Ovary (tissue), 7 donors: ENCODE measurements at regions not wholly inside any gene's neighbourhood (a gene's known extent, or its start where the extent isn't known, plus 50 kb on each side); places are given as distances from the start of the nearest gene placed in this dataset.

ENCODE experiments used
- DNase-seq, 5 donors: peaks; one replicate each; pipeline ENCODE4 v3.0.0-alpha.2; 2019 to 2020
- H3K27ac ChIP-seq, 2 donors: fragments of 200-600 bp; one replicate each; pipeline versions ENCODE4 v1.5.1 to v1.8.0; 2019 to 2022
- H3K27me3 ChIP-seq: fragments of 200-600 bp; one replicate; pipeline ENCODE4 v1.8.0; 2022
- H3K36me3 ChIP-seq: fragments of 200-600 bp; sonication (generic); one replicate; pipeline ENCODE4 v1.5.1; 2019
- H3K4me1 ChIP-seq: one replicate; pipeline ENCODE4 v1.8.1; 2013; ENCODE audit warnings: mild to moderate bottlenecking, moderate library complexity; ENCODE audit not compliant: insufficient read depth
- H3K4me3 ChIP-seq: fragments of 200-600 bp; sonication (generic); one replicate; pipeline ENCODE4 v1.5.1; 2017
- H3K9me3 ChIP-seq, 2 donors: fragments of 200-600 bp in 1 of 2; sonication (generic) in 1 of 2; one replicate each; pipeline versions ENCODE4 v1.5.1 to v1.8.1; 2013 to 2019; ENCODE audit warnings: mild to moderate bottlenecking in 1 of 2, moderate library complexity in 1 of 2
- CTCF ChIP-seq, 3 donors: fragments of 450-650 bp in 2 of 3; fragments of 200-600 bp in 1 of 3; IDR thresholded peaks; one replicate each; pipeline versions ENCODE4 v1.5.1 to v1.8.0; 2016 to 2022; ENCODE audit warnings: antibody characterized with exemption in 3 of 3, mild to moderate bottlenecking in 1 of 3
- EP300 ChIP-seq: sonication (generic); formaldehyde crosslinking; IDR thresholded peaks from one replicate; pipeline ENCODE4 v1.6.1; 2017; ENCODE audit warnings: antibody characterized with exemption
- POLR2A ChIP-seq: fragments of 450-650 bp; IDR thresholded peaks from one replicate; pipeline ENCODE4 v1.6.1; 2017; ENCODE audit warnings: antibody characterized with exemption, mild to moderate bottlenecking, moderate library complexity
- WGBS, 3 donors: extraction: QIAGEN DNeasy Blood & Tissue Kit in 1 of 3; methylation state at CpG; one replicate each; pipeline versions ENCODE4 v1.1.5 to v1.1.7; 2013 to 2017; 5-methylcytosine and 5-hydroxymethylcytosine counted together
- intact Hi-C, 4 donors: fragments of 100-400 bp; cut with DNase I; formaldehyde crosslinking; loops; one replicate each; pipeline versions ENCODE4 v1.11.0 to v1.15.1; 2022 to 2023
- donor health status: DM: no; HTN: no; CAD: no; lungs with moderate emphysema.
- donor health status: DM: no; HTN: no; CAD: no.
- donor health status: Bipolar disorder and iron deficiency.
- donor health status: DM: no; HTN: no; CAD: no.
- donor health status: DM: yes; HTN: yes; CAD: no.

- H3K4me3 ChIP-seq: no peak overlapping the region
- DNase-seq: no peak
- H3K9me3 ChIP-seq: no peaks in the 10 kb centered on the region
- no peaks in the 10 kb centered on the region for H3K27me3 ChIP-seq
- TF ChIP-seq EP300 (no peak), CTCF (IDR thresholded peaks at IDR 0.05) (no peak), POLR2A (no peak)
- no peaks in the 10 kb centered on the region for H3K36me3 ChIP-seq
- H3K27ac ChIP-seq: no peak overlapping the region
- H3K4me1 ChIP-seq: no peaks in the 10 kb centered on the region
- intact Hi-C loops: no loop called here
- 50 to 58% (median 55%) methylated on average over 2 of the region's 2 CpGs for WGBS, 3 donors
These were observed 469.7 kb upstream of the ZNF462 start for GRCh38 chr9:106393226-106393625.

GRCh38 chr9:106400170-106400569 is 462.8 kb upstream of the ZNF462 start:
- H3K27me3 ChIP-seq: no peaks in the 10 kb centered on the region
- intact Hi-C loops: no loop called here
- WGBS, 3 donors: 52 to 76% (median 65%) methylated on average over 1 of the region's 1 CpG
- H3K4me1 ChIP-seq: no peaks in the 10 kb centered on the region
- TF ChIP-seq CTCF (IDR thresholded peaks at IDR 0.05) (no peak), POLR2A (no peak), EP300 (no peak)
- no peak overlapping the region for H3K4me3 ChIP-seq
- H3K36me3 ChIP-seq: no peaks in the 10 kb centered on the region
- DNase-seq: no peak
- no peak overlapping the region for H3K27ac ChIP-seq
- H3K9me3 ChIP-seq: no peaks in the 10 kb centered on the region

- H3K9me3 ChIP-seq: no peaks in the 10 kb centered on the region
- no peak for DNase-seq
- TF ChIP-seq POLR2A: no peak
- no peak for TF ChIP-seq CTCF (IDR thresholded peaks at IDR 0.05)
- 31 to 51% (median 44%) methylated on average over 2 of the region's 2 CpGs for WGBS, 3 donors
- intact Hi-C loops: no loop called here
- no peaks in the 10 kb centered on the region for H3K4me1 ChIP-seq
- no peak overlapping the region for H3K4me3 ChIP-seq
- no peak overlapping the region for H3K27ac ChIP-seq
- no peaks in the 10 kb centered on the region for H3K27me3 ChIP-seq
- H3K36me3 ChIP-seq: no peaks in the 10 kb centered on the region
These were observed 462.0 kb upstream of the ZNF462 start for GRCh38 chr9:106400950-106401349.

- intact Hi-C loops: no loop called here
- TF ChIP-seq EP300 (no peak), CTCF (IDR thresholded peaks at IDR 0.05) (no peak), POLR2A (no peak)
- 86 to 90% (median 87%) methylated on average over 1 of the region's 1 CpG for WGBS, 3 donors
These were observed 459.9 kb upstream of the ZNF462 start for GRCh38 chr9:106403081-106403480.

GRCh38 chr9:106404137-106404536 is 458.8 kb upstream of the ZNF462 start:
- Histone ChIP-seq H3K27me3 (no peaks in the 10 kb centered on the region), H3K27ac (no peak overlapping the region), H3K4me3 (no peak overlapping the region), H3K36me3 (no peaks in the 10 kb centered on the region), H3K9me3 (no peaks in the 10 kb centered on the region), H3K4me1 (no peaks in the 10 kb centered on the region)
- TF ChIP-seq EP300 (no peak), CTCF (IDR thresholded peaks at IDR 0.05) (no peak), POLR2A (no peak)
- intact Hi-C loops: no loop called here
- DNase-seq: no peak

More at GRCh38 chr9:106403081-106403480, 459.9 kb upstream of the ZNF462 start:
- DNase-seq: no peak
- Histone ChIP-seq H3K4me3 (no peak overlapping the region), H3K4me1 (no peaks in the 10 kb centered on the region), H3K36me3 (no peaks in the 10 kb centered on the region), H3K9me3 (no peaks in the 10 kb centered on the region), H3K27me3 (no peaks in the 10 kb centered on the region), H3K27ac (no peak overlapping the region)
